SK-N-SH (cell line): ENCODE measurements at regions not wholly inside any gene's neighbourhood (a gene's known extent, or its start where the extent isn't known, plus 50 kb on each side); places are given as distances from the start of the nearest gene placed in this dataset.

Experiments
- CTCF ChIP-seq: fragments of 200-600 bp; sonication (generic); IDR thresholded peaks from 2 replicates; pipeline ENCODE4 v1.6.1; 2017; ENCODE audit warnings: antibody characterized with exemption, mild to moderate bottlenecking, moderate library complexity
- POLR2AphosphoS5 ChIP-seq: IDR thresholded peaks from 2 replicates; pipeline ENCODE4 v1.6.1; 2012; ENCODE audit warnings: low read depth, low read length
- RCOR1 ChIP-seq: fragments of 150-350 bp; IDR thresholded peaks from 2 replicates; pipeline ENCODE4 v1.6.1; 2017; ENCODE audit warnings: antibody characterized with exemption, low read length
- RFX5 ChIP-seq: IDR thresholded peaks from 2 replicates; pipeline ENCODE4 v1.6.1; 2012; ENCODE audit warnings: mild to moderate bottlenecking, improper control_type of control experiment, low read length
- TAF1 ChIP-seq: IDR thresholded peaks from 2 replicates; pipeline ENCODE4 v1.6.1; 2012; ENCODE audit warnings: low read depth, mild to moderate bottlenecking, low read length, moderate library complexity, borderline replicate concordance

GRCh38 chr18:79587226-79587741 lies 92.3 kb upstream of the CTDP1 start:
- no peak for TF ChIP-seq TAF1
- TF ChIP-seq RFX5 = no peak
- no peak for TF ChIP-seq RCOR1
- TF ChIP-seq CTCF = no peak
- TF ChIP-seq POLR2AphosphoS5 = no peak
